ENCODE measurements at regions not wholly inside any gene's neighbourhood (a gene's known extent, or its start where the extent isn't known, plus 50 kb on each side); places are given as distances from the start of the nearest gene placed in this dataset.
A peak's percentile ranks its signal among the peaks of the same experiment; 100 is the strongest.
"Not testable (repeated sequence)": the region's sequence is repeated elsewhere in the genome, so short reads cannot be mapped to it uniquely, and the experiment has no call there.

DNA sequence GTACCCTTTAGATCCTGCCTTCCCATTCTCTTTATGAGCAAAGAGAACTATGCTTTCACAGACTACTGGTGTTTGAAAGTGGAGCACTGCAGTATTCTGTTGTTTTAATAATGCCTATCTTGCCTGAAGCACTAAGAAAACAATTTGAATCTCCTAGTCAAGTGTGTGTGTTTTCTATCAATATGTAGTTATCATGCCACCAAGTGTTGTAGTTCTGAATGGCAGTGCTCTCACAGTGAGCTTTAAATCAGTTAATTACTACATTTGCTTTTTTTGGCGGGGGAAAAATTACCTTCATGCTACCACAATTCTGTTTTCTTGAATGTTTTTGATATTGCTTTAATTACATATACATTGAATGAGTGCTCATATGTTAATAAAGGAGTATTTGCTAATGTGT, 143.6 kb upstream of the FAM47A start:
- DNase-seq (ENCODE audit: low read depth in 2 of 2) = no peak

DNA sequence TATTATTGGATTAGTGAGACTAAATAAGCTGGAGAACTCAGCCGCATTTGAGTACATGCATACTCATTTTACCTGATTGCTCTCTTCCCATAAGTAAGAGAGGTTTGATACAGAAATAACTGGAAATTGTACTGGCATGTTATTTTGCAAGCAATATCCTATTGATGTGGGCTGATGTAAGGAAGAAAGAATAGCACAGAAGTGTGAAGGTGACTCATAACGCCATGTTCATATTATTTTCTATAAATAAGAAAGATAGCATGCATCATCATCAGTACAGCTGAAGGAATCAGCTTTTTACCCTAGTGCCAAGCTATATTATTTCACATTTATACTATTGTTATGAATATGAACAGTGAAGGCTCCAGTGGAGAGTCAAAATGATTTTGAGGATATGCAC, 138.3 kb upstream of the FAM47A start:
- no peak for DNase-seq (ENCODE audit: low read depth in 2 of 2)

DNA sequence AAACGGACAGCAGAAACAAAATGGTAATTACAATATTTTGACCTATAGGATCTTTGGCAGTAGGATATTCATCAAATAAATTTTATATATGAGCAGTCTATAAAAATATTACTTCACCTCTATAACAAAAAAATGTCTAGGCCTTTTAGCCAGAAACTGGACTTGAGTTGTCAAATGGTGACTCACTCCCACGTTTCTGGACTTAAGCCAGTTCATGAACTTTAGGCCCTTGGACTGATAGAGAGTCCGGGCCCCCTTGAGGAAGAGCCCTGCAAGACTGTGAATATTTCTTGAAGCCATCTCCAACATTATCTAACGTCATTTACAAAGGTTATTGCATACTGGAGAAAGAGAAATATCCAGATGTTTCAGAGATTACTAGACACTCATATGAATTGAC, 106.8 kb upstream of the FAM47A start:
- peak in 1 of 2 donors; percentile 3 for DNase-seq (ENCODE audit: low read depth in 2 of 2)

DNA sequence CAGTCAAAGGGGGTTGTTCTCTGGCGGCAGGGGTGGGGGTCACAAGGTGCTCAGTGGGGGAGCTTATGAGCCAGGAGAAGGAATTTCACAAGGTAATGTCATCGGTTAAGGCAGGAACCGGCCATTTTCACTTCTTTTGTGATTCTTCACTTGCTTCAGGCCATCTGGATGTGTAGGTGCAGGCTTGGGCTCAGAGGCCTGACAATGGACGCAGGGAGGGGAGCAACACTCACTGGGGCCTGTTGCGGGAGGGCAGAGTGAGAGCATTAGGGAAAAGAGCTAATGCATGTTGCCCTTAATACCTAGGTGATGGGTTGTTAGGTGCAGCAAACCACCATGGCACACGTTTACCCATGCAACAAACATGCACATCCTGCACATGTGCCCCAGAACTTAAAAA, 98.0 kb upstream of the FAM47A start:
- not testable (repeated sequence) for DNase-seq (ENCODE audit: low read depth in 2 of 2)

DNA sequence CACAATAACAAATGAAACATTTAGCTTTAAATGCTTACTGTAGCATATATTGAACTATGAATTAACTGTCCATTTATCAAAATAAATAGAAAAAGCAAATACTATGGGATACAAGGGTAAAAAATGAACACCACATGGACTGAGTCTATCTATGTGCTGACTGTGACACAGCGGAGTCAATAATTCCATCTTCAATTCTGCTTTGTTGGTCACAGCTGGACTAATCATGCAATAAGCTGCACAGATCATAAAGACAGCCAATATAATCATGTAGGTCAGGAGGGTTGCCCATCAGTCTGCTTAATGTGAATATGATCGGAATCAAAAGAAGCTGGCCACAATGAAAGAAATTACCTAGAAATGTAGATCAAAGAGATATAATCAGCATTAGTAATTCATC, 95.7 kb upstream of the FAM47A start:
- no peak for DNase-seq (ENCODE audit: low read depth in 2 of 2)

DNA sequence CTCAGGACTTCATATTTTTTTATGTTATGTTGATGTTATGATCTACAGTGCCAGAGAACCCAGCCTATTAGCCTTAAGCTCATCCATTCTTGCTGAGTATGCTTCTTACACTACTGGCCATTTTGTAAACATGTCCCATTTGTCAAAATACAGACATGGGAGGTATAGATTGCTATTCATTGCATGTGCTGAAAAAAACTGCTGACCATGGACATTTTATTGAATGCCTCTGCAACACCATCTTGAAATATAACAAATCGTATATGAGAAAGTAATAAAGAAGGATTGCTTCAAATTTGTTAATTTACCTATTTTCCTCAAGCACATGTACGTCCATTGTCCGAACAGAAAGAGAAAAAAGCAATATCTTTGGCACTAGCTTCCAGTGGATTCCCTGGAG, 91.5 kb upstream of the FAM47A start:
- DNase-seq (ENCODE audit: low read depth in 2 of 2) = no peak

DNA sequence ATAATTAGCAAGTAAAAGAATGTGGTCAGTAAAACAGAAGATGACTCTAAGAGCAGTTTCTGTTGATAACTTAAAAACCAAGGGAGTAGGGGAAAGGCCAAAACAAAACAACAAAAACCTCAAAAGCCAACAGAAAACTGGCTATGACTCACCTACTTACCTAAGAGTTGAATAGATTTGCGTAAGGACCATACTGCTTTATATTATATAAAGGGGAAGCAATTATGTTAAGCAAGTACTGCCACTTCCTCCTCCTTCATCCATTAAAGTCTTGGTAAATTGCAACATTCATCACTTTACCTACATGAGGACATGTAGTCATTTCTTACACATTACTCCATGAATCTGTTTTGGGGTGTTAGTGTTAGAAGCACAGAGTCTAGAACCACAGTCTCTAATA, 85.9 kb upstream of the FAM47A start:
- no peak for DNase-seq (ENCODE audit: low read depth in 2 of 2)

DNA sequence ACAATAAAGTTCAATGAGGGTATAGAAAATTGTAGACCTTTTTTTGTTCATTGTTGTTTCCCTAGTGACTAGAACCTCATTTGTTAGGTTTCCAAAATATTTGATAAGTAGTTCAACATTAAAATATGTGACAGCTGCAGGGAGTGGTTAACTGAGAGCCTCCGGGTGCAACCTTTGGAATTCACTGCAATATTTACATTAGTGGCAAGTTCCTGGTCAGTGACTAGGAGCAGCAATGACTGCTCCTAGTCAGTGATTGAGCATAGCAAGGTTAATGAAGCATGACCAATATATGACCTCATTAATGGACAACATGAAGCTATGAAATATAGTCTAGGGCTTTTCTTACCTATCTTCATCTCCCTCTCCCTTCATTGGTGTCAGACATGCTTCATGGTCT, 65.8 kb upstream of the FAM47A start:
- DNase-seq (ENCODE audit: low read depth in 2 of 2) = no peak

All from dermis microvascular lymphatic vessel endothelial cell (primary cell).